ENCODE measurements at regions not wholly inside any gene's neighbourhood (a gene's known extent, or its start where the extent isn't known, plus 50 kb on each side); places are given as distances from the start of the nearest gene placed in this dataset.

DNA sequence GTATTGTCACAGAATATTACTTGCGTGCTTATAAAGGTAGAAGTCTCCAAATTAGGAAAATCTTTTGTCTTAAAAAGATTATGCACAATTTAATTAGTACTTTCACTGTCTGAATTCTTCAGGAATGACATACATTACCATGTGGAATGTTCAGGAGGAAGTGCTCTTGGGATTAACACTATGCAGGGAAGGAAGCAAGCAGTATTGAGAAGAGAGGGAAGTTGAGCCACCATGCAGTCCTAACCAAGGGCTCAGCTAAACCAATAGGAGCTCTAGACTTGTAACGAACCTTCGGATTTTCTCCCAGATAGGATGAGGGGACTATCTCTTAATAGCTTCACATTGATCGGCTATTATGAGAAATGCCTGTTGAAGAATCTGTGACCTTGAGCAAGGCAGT, 918.4 kb upstream of the MANEA start:
- TF ChIP-seq, protein P1, sequence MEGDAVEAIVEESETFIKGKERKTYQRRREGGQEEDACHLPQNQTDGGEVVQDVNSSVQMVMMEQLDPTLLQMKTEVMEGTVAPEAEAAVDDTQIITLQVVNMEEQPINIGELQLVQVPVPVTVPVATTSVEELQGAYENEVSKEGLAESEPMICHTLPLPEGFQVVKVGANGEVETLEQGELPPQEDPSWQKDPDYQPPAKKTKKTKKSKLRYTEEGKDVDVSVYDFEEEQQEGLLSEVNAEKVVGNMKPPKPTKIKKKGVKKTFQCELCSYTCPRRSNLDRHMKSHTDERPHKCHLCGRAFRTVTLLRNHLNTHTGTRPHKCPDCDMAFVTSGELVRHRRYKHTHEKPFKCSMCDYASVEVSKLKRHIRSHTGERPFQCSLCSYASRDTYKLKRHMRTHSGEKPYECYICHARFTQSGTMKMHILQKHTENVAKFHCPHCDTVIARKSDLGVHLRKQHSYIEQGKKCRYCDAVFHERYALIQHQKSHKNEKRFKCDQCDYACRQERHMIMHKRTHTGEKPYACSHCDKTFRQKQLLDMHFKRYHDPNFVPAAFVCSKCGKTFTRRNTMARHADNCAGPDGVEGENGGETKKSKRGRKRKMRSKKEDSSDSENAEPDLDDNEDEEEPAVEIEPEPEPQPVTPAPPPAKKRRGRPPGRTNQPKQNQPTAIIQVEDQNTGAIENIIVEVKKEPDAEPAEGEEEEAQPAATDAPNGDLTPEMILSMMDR (IDR thresholded peaks at IDR 0.05; ENCODE audit: insufficient read depth, low read depth, low read length): no peak
- TF ChIP-seq EZH2 (IDR thresholded peaks at IDR 0.05; ENCODE audit: insufficient read depth, low read length): no peak

Measured in astrocyte (in vitro differentiated cells and primary cell).